ENCODE measurements at regions not wholly inside any gene's neighbourhood (a gene's known extent, or its start where the extent isn't known, plus 50 kb on each side); places are given as distances from the start of the nearest gene placed in this dataset.

GRCh38 chr3:62981962-62982361, 106.7 kb upstream of the CADPS start:
- POLR2A ChIA-PET (ENCODE audit: partially characterized antibody): interaction anchor here (0.6 to 1.9 kb wide), 10 partner anchors 8 to 108 kb away, joined by 3 to 9 read pairs (median 4); no protein-coding TSS in a partner anchor
- DNase-seq (ENCODE audit: low read depth in 1 of 2, low spot score in 2 of 2): no peak
- Histone ChIP-seq H2AFZ (ENCODE audit: low read length) (no peak overlapping the region), H3K27me3 (replicated peaks in 1 of 4; ENCODE audit: control insufficient read depth in 3 of 4, extremely low read depth in 1 of 4, insufficient read depth in 3 of 4, low read length in 3 of 4) (no peaks in the 10 kb centered on the region), H3K4me1 (replicated peaks in 1 of 4; ENCODE audit: control insufficient read depth in 3 of 4, insufficient read depth in 4 of 4, low read length in 3 of 4) (peaks cover 0 to 15% (median 3%) of the 10 kb centered on the region in 4 experiments; a peak in 3 of 7 replicates), H2BK5ac (ENCODE audit: low read depth, low read length) (no peak overlapping the region), H2BK20ac (ENCODE audit: low read length) (no peak overlapping the region), H3K4ac (replicated peaks; ENCODE audit: insufficient read length, low read depth, low read length) (no peak overlapping the region), H4K8ac (ENCODE audit: extremely low read depth, insufficient read depth, low read length) (no peak overlapping the region), H3K23ac (ENCODE audit: insufficient read length) (no peak overlapping the region), H3K4me2 (ENCODE audit: insufficient read depth in 1 of 2, low read depth in 2 of 2, low read length in 2 of 2) (no peak overlapping the region; a peak in 1 of 4 replicates), H3K14ac (ENCODE audit: insufficient read length) (no peak overlapping the region), H3K36me3 (ENCODE audit: control insufficient read depth in 2 of 4, insufficient read depth in 4 of 4, low read length in 3 of 4) (peaks cover 0 to 27% (median 6%) of the 10 kb centered on the region in 4 experiments; a peak in 5 of 8 replicates), H4K20me1 (replicated peaks in 1 of 2; ENCODE audit: control insufficient read depth in 1 of 2, insufficient read depth in 2 of 2, low read length in 2 of 2) (no peaks in the 10 kb centered on the region), H3K9ac (replicated peaks in 1 of 4; ENCODE audit: extremely low read depth in 1 of 4, low read depth in 3 of 4, low read length in 3 of 4) (no peak overlapping the region), H2BK12ac (ENCODE audit: low read depth, low read length) (no peak overlapping the region), H3K23me2 (ENCODE audit: low read depth, low read length) (no peaks in the 10 kb centered on the region), H3K18ac (ENCODE audit: extremely low read depth, low read length) (no peak overlapping the region), H4K5ac (ENCODE audit: insufficient read length, low read depth, low read length) (no peak overlapping the region), H2BK120ac (replicated peaks; ENCODE audit: low read depth, low read length) (no peak overlapping the region), H3K9me3 (ENCODE audit: insufficient read depth in 2 of 2, low read depth in 1 of 2, low read length in 1 of 2) (no peaks in the 10 kb centered on the region), H2AK5ac (ENCODE audit: low read depth, low read length) (no peak overlapping the region), H3K79me2 (ENCODE audit: control insufficient read depth in 1 of 2, insufficient read depth in 2 of 2, low read length in 2 of 2) (no peaks in the 10 kb centered on the region), H4K91ac (replicated peaks; ENCODE audit: insufficient read length, low read length) (no peak overlapping the region), H3K79me1 (ENCODE audit: low read depth, low read length) (no peaks in the 10 kb centered on the region; the same call in 1 of the 2 replicates), H3K4me3 (ENCODE audit: extremely low read depth in 1 of 4, insufficient read depth in 2 of 4, low read depth in 3 of 4, low read length in 4 of 4) (no peak overlapping the region), H3K27ac (ENCODE audit: low read depth, low read length) (no peak overlapping the region), H2BK15ac (ENCODE audit: low read length) (no peak overlapping the region), H3K56ac (replicated peaks; ENCODE audit: insufficient read length, low read depth, low read length) (no peak overlapping the region)
- no peak for TF ChIP-seq RFX5 (IDR thresholded peaks at IDR 0.05; ENCODE audit: borderline replicate concordance, low read depth, low read length)
- no peak for TF ChIP-seq POU5F1 (IDR thresholded peaks at IDR 0.05; ENCODE audit: low read depth, low read length)
- no peak for TF ChIP-seq CHD2 (IDR thresholded peaks at IDR 0.05; ENCODE audit: low read length)
- no peak for TF ChIP-seq TEAD4 (IDR thresholded peaks at IDR 0.05; ENCODE audit: low read depth, low read length)
- no peak for TF ChIP-seq TCF12 (IDR thresholded peaks at IDR 0.05; ENCODE audit: low read depth, low read length)
- no peak for FAIRE-seq
- CTCF ChIA-PET (ENCODE audit: partially characterized antibody): interaction anchor here (1.6 kb wide), 1 partner anchor 9 kb away, joined by 4 read pairs; no protein-coding TSS in a partner anchor
- WGBS, 2 experiments (ENCODE audit: extremely low coverage in 1 of 2, insufficient coverage in 1 of 2, insufficient read length in 1 of 2, insufficient replicate concordance in 2 of 2, low coverage in 1 of 2, low lambda C conversion rate in 2 of 2, missing lambda C conversion rate in 1 of 2): 0% methylated on average over 1 of the region's 1 CpG; no CpG with 5 or more reads in 1 of the 2 experiments
